Mesothelial cell of epicardium (in vitro differentiated cells): ENCODE measurements at regions not wholly inside any gene's neighbourhood (a gene's known extent, or its start where the extent isn't known, plus 50 kb on each side); places are given as distances from the start of the nearest gene placed in this dataset.

Experiments used
- DNase-seq, 2 experiments: peaks; one replicate each; pipeline ENCODE4 v3.0.0; 2021; ENCODE audit warnings: low spot score in 2 of 2; ENCODE audit not compliant: unreplicated experiment in 2 of 2
- H3K27ac Mint-ChIP-seq: 2 replicates; pipeline ENCODE4 v1.8.0; 2021; ENCODE audit warnings: mixed read lengths
- H3K27me3 Mint-ChIP-seq: 2 replicates; pipeline ENCODE4 v1.8.0; 2021; ENCODE audit warnings: low read depth, mixed read lengths
- H3K36me3 Mint-ChIP-seq: 2 replicates; pipeline ENCODE4 v1.8.0; 2021; ENCODE audit warnings: mixed read lengths
- H3K4me1 Mint-ChIP-seq: 2 replicates; pipeline ENCODE4 v1.8.0; 2021; ENCODE audit warnings: mixed read lengths
- H3K4me3 Mint-ChIP-seq: 2 replicates; pipeline ENCODE4 v1.8.0; 2021; ENCODE audit warnings: mild to moderate bottlenecking, moderate library complexity, mixed read lengths
- H3K9me3 Mint-ChIP-seq: 2 replicates; pipeline ENCODE4 v1.8.0; 2021; ENCODE audit warnings: mixed read lengths
- TF ChIP-seq, protein P1 (sequence below): fragments of 200-600 bp; sonication (generic); IDR thresholded peaks from one replicate; pipeline ENCODE4 v1.5.0; 2021; ENCODE audit warnings: antibody characterized with exemption; ENCODE audit not compliant: unreplicated experiment

DNA sequence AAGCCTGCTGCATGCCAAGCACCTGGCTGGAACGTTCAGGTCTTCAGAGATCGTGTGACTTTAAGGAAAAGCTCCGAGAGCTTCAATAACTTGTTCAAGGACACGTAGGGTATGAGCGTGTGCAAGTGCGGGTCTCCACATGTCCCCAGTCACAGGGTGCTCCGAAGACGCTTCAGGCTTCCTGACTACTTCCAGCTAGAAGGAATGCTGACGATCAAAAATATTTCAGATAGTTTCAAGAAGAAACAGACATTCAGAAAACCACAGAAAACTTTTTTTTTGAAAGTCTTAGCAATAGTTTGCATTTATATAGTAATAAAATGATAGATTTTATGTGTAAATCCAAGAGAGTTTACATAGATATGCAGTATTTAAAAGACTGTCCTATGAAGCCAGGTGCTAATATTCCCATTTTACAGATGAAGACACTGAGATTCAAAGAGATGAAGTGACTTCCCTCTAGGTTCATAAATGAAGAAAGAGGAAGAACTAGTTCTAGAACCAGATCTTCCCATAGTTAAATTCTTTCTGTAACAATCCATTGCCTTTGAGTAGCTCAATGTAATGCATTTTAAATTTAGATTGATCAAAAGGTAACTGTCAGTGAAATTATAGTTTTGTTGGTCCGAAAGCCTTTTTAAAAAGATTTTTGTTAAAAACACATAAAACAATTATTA, 247.6 kb downstream of the MYLK4 start:
- no peak overlapping the region for H3K27ac Mint-ChIP-seq
- H3K9me3 Mint-ChIP-seq: peaks cover 7% of the 10 kb centered on the region
- H3K27me3 Mint-ChIP-seq: peaks cover 5% of the 10 kb centered on the region
- no peak overlapping the region for H3K4me3 Mint-ChIP-seq
- no peak for DNase-seq
- peaks cover 46% of the 10 kb centered on the region for H3K4me1 Mint-ChIP-seq
- H3K36me3 Mint-ChIP-seq: no peaks in the 10 kb centered on the region
- TF ChIP-seq, protein P1, sequence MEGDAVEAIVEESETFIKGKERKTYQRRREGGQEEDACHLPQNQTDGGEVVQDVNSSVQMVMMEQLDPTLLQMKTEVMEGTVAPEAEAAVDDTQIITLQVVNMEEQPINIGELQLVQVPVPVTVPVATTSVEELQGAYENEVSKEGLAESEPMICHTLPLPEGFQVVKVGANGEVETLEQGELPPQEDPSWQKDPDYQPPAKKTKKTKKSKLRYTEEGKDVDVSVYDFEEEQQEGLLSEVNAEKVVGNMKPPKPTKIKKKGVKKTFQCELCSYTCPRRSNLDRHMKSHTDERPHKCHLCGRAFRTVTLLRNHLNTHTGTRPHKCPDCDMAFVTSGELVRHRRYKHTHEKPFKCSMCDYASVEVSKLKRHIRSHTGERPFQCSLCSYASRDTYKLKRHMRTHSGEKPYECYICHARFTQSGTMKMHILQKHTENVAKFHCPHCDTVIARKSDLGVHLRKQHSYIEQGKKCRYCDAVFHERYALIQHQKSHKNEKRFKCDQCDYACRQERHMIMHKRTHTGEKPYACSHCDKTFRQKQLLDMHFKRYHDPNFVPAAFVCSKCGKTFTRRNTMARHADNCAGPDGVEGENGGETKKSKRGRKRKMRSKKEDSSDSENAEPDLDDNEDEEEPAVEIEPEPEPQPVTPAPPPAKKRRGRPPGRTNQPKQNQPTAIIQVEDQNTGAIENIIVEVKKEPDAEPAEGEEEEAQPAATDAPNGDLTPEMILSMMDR: no peak

DNA sequence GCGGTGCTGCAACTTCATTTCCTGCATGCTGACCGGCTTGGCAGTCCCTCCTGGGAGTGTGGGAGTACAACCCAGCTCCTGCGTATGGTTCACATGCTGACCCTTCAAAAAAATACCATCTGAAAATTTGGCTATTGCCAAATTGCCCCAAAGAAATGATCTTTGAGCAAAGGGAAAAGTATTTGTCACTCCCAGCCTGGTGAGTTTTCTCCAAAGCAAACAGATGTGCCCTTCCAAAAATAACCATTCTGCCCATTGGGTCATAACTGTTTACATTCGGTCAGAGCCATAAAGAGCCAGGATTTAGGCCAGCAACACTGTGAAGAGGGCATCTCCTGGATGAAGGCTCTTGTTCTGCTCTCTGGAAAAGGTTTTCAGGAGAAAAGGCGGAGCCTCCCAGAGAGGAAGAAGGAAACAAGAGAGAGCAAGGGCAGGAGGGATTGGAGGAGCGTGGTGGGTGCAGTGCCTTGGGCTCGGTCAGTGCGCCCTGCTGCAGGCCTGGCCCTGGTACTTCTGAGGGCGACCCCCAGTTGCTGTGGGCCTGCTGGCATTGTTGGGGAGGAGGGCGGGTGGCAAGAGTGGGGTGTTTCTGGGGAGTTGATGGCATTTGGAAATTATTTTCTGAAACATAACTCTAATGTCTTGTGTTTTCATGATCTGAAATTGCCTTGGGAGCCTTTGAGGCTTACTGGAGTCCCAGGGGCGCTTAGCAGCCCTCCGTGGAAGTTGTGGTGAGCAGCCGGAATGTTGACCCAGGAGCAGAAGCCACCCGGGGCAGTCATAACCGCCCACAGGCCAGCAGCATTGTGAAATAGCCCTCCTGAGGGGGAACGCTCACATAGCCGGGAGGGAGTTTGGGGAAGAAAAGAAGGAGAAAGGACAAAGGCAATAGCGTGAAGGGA, 248.4 kb downstream of the MYLK4 start:
- H3K9me3 Mint-ChIP-seq: peaks cover under 1% of the 10 kb centered on the region
- no peaks in the 10 kb centered on the region for H3K36me3 Mint-ChIP-seq
- DNase-seq: no peak
- H3K27ac Mint-ChIP-seq: no peak overlapping the region
- TF ChIP-seq, protein P1: no peak
- peaks cover 5% of the 10 kb centered on the region for H3K27me3 Mint-ChIP-seq
- peaks cover 40% of the 10 kb centered on the region for H3K4me1 Mint-ChIP-seq
- no peak overlapping the region for H3K4me3 Mint-ChIP-seq

- Mint-ChIP-seq H3K27me3 (peaks cover 5% of the 10 kb centered on the region), H3K4me3 (no peak overlapping the region), H3K36me3 (no peaks in the 10 kb centered on the region), H3K27ac (no peak overlapping the region), H3K9me3 (no peaks in the 10 kb centered on the region), H3K4me1 (peaks cover 8% of the 10 kb centered on the region)
- DNase-seq: no peak
- TF ChIP-seq, protein P1: no peak
These were observed 252.6 kb downstream of the MYLK4 start for GRCh38 chr6:2497922-2498623.

DNA sequence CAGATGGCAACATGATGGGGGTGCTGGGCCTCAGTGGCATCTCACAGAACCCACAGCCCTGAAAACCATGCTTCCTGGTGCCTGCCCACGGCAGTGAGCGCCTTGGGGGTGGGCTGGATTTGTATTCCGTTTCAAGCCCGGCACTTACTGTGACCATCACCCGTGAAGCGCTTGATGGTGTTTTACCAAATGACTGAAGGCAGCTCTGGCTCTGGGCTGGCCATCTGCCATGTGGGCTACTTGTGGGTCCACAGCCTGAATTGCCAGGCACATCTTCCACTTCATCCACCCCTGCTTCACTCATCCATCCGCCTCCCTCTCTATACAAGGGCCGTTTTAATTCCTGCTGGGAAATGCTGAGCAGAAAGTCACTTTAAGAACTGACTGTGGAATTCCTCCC, 250.9 kb upstream of the GMDS start:
- Mint-ChIP-seq H3K4me1 (peaks cover 2% of the 10 kb centered on the region), H3K27me3 (no peaks in the 10 kb centered on the region), H3K27ac (no peak overlapping the region), H3K9me3 (no peaks in the 10 kb centered on the region), H3K4me3 (no peak overlapping the region), H3K36me3 (no peaks in the 10 kb centered on the region)
- DNase-seq: no peak
- TF ChIP-seq, protein P1: no peak

GRCh38 chr6:2492686-2493523, 247.5 kb upstream of the GMDS start:
- H3K27me3 Mint-ChIP-seq: no peaks in the 10 kb centered on the region
- H3K27ac Mint-ChIP-seq: no peak overlapping the region

More at GRCh38 chr6:2492686-2493523, 247.5 kb upstream of the GMDS start:
- Mint-ChIP-seq H3K4me1 (peaks cover 2% of the 10 kb centered on the region), H3K36me3 (no peaks in the 10 kb centered on the region), H3K9me3 (peaks cover 3% of the 10 kb centered on the region), H3K4me3 (no peak overlapping the region)
- DNase-seq: no peak
- TF ChIP-seq, protein P1: no peak
